ENCODE measurements at regions not wholly inside any gene's neighbourhood (a gene's known extent, or its start where the extent isn't known, plus 50 kb on each side); places are given as distances from the start of the nearest gene placed in this dataset.

GRCh38 chr15:62826561-62826960, 216.0 kb upstream of the TPM1 start:
- no peak for DNase-seq (ENCODE audit: low read depth)

DNA sequence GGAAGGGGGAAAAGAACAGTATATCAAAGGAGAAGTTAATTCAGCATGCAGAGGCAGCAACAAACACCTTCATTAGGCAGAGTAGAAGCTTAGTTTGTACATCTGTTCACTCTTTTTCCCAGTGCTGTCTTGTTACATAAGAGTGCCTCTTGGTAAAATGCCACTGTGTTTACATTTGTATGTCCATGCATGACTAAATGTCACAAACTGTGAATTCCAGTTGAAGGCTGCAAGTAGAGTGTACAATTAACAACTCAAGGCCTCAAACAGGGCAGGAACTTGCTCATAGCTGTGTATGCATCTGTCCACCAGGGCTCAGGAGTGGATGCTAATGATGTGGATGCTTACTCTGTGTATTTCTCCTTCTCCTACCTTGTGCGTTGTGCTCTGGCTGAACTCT, 214.2 kb upstream of the TPM1 start:
- no peak for DNase-seq (ENCODE audit: low read depth)

GRCh38 chr15:62832231-62832630, 210.3 kb upstream of the TPM1 start:
- DNase-seq (ENCODE audit: low read depth), result no peak

- DNase-seq (ENCODE audit: low read depth), result no peak
Observed at GRCh38 chr15:62833646-62834045, 208.9 kb upstream of the TPM1 start.

DNA sequence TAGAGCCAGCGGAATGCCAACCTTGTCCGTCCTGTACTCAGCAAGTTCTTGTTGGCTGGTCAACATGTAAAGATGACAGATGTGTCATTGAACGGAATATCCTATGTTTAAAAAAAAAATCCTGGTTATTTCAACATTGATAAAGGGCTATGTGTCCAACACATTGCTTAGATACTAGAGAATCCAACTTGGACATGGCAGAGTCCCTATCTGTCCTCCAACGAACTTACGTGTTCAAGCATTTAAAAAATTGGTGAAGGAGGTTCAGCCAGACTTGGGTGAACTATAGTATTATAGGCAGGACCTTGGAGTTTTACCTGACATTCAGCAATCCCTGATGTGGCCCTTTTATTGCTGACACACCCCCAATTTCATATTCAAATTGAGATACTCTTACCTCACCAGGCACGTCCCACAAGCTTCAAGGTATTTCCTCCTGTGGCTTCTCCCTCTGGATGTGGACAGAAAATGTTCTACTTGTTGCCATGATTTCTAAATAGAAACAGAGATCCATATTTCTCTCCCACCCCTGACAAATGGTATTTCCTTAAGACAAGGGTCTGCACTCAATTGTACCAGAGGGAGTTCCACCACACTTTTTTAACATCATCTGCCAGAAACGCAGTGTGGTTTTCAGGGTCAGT, 207.7 kb upstream of the TPM1 start:
- no peak for DNase-seq (ENCODE audit: low read depth)

GRCh38 chr15:62835351-62835750, 207.2 kb upstream of the TPM1 start:
- no peak for DNase-seq (ENCODE audit: low read depth)

GRCh38 chr15:62835762-62836161, 206.8 kb upstream of the TPM1 start:
- DNase-seq (ENCODE audit: low read depth), result no peak

DNA sequence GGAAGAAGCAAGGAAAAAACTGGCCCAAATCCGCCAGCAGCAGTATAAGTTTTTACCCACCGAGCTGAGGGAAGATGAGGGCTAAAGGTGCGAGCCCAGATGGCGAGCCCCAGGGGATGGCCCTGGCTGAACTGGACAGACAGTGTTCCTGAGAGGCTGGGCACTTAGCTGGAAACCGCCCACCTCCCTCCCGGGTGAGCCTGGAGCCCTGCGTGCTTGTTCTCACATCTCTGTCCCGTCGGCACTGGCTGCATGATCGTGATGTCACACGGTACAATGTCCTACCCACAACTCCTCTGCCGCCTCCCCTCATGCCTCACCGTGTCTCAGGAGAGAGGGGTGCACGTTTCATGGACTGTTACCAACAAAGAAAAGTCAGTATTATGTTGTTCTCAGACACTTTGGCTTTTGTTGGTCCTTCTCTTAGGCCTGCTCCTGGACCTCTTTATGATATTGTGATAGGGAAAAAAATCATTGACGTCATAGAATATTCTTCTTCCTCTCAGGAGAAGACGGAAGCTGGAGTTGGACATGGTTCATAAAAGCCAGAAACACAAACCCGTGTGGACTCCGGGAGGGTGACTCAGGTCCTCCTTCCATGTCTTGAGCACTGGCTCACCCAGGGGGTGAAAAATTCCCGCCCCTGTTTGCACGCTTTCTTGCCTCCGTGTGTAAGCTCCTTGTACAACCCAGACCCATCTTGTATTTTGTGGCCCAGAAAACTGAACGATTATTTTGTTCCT, 201.8 kb upstream of the TPM1 start:
- DNase-seq (ENCODE audit: low read depth), result no peak

GRCh38 chr15:62841269-62841628, 201.3 kb upstream of the TPM1 start:
- no peak for DNase-seq (ENCODE audit: low read depth)

- no peak for DNase-seq (ENCODE audit: low read depth)
Observed at GRCh38 chr15:62841891-62842559, 200.5 kb upstream of the TPM1 start.

GRCh38 chr15:62843311-62843710, 199.2 kb upstream of the TPM1 start:
- no peak for DNase-seq (ENCODE audit: low read depth)

- DNase-seq (ENCODE audit: low read depth), result peak; percentile 32
Observed at GRCh38 chr15:62844564-62845240, 197.8 kb upstream of the TPM1 start.

DNA sequence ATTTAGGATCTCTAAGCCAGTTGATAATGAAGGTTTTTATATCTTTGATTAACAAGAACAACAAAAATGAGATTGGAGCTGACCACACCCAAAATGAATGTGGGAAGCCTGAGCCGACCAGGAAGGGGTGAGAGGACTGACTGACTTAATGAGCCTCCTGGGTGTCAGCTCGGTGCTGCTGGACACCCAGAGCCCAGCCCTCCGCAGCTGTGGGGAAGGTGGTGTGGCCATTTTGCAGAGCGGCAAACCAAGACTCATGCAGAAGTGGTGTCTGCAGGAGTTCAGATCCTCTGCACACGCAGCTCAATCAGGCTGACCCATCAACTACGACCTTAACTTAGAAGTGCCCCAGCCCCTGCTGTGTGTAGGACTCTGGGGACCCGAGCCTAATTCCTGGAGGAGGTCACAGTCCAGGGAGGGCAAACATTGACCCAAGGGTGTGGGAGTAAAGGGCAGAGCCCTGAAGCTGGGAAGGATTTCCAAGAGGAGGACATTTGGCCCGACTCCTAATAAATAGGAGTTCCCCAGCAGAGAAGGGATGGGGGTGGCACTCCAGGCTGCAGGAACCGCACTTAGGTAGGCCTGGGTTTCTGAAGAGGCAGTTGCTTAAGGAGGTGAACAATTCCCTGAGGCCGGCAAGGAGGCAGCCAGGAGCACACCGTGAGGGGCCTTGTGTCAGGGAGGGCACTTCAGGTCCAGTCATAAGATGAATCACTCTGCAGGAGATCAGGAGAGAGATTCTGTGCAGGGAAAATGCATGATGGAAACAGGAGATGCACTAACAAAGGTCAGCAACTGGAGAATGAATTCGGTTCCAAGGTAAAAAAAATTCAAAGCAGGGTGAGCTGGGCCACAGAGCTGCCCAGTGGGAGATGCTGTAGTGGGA, 197.1 kb upstream of the TPM1 start:
- peak; percentile 57 for DNase-seq (ENCODE audit: low read depth)

- DNase-seq (ENCODE audit: low read depth), result no peak
Observed at GRCh38 chr15:62846131-62846804, 196.3 kb upstream of the TPM1 start.

GRCh38 chr15:62846805-62847495, 195.6 kb upstream of the TPM1 start:
- DNase-seq (ENCODE audit: low read depth), result no peak

- DNase-seq (ENCODE audit: low read depth), result peak; percentile 64
Observed at GRCh38 chr15:62847900-62848489, 194.6 kb upstream of the TPM1 start.

DNA sequence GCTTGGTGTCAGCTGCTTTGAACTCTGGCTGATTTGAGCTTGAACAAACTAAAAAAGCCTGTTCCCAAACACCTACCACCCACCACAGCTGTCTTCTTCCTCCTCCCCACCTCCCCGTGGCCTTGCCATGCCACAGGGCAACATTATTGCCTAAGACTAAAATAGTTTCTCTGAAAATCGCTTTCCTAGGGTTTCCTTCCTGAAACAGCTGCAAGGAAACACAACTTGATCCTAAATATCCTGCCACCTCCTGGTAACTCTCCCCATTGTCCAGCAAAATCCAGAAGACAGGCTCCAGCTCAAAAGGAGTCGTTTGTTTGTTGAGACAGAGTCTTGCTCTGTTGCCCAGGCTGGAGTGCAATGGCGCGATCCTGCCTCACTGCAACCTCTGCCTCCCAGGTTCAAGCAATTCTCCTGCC, 193.9 kb upstream of the TPM1 start:
- peak; percentile 93 for DNase-seq (ENCODE audit: low read depth)

DNA sequence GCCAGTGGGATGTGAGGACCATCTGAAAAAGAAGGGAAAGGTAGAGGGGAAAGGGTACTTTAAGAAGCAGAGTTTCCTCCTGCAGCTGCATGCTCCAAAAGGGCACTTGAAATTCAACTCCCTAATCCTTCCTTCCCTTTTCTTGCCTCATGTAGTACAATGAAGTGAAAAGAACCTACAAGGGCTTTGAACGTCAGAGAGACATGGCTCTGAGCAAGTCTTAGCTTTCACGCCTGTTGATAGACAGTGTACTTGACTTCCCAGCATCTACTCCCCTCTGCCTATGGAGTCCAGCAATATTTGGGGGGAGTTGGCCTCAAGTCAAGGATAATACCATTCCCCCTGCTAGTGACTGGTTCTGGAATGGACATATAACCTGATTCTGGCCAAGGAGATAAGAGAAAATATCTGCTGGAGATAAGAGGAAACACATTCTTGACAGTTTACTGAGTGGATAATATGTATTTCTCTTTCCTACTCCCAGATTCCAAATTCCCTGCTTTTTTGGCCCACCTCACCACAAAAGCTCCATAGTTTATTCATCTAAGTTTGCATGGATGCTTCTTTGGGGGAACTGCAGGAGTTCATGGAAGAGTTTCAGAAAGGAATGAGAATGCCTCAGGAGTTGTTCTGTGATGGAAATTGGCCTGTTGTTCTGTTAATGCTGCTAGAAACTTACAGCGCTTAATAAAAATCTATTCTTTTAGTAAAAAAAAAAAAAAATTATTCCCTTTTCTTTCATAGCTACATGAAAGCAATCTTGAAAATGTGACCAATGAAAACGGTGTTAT, 193.0 kb upstream of the TPM1 start:
- no peak for DNase-seq (ENCODE audit: low read depth)

GRCh38 chr15:62850318-62850717, 192.2 kb upstream of the TPM1 start:
- DNase-seq (ENCODE audit: low read depth), result no peak

All from LHCN-M2 (cell line).